GM21447 (cell line): ENCODE measurements at regions not wholly inside any gene's neighbourhood (a gene's known extent, or its start where the extent isn't known, plus 50 kb on each side); places are given as distances from the start of the nearest gene placed in this dataset.

Source experiments
- ATAC-seq: cut with Tn5 transposase; IDR thresholded peaks from one replicate; pipeline ENCODE4 v1.9.1; 2021; ENCODE audit not compliant: unreplicated experiment

DNA sequence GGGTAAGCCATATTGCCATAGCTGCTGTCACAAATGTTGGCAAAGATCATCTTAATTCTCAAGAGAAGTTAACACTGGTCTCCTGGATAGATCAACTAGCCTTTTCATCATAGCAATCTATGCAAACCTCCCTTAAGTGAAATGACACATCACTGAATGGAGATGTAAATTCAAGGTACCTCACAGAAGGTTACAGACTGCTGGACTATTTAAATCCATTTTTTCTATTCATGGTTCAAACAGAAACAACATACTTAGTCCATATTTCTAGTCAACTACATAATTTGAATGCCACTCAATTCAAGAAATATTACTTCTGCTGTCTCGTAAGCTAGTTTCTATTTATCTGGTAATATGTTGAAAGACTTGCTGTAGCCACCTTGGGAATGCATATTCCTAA is 748.3 kb downstream of the C12orf50 start:
- peak; percentile 44 for ATAC-seq

DNA sequence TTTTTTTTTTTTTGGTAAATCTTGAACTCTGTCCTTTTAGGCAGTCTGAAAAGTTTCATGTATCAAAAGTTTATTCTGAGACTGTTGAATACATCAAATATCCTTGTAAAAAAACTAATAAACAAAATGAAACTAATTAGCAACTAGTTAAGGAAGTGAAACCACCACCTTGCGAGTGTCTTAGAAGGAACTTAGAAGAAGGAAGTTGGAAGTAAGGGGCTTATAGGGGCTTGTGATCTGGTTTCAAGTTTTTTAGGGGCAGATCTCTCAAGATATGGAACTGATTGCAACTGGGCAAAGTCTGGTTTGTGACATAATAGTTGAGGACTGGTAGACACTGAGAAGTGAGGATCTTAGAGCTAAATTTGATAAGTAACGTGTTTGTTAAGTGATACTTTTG is 748.8 kb downstream of the C12orf50 start:
- ATAC-seq = peak; percentile 72

DNA sequence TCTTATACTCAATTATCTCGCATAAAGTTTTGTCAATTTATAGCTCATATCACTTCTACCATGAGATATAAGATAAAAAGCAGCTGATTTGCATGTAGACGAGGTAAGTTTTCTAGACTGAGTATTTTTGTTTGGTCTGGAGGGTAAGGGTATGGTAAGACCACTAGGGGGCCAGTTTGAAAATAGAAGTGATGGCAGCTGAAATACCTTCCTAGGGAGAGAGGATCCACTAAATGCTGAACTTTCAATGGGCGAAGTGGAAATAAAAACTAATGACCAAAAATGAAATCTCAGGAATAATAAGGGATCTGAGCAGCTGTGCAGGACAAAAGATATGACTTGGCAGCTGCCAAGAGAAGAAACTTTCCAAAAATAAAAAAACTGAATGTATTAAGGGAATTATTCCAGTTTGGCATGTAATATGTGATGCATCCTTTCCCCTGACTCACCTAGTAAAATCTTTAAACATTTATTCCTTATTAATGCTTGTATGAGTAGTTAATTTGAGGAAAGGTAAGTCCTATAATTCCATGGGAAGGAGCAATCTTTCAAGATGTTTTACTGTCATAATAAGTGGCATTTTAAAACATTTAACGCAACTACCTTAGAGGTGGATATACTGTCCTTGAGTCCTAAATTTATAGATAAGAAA is 754.5 kb downstream of the C12orf50 start:
- ATAC-seq = no peak

DNA sequence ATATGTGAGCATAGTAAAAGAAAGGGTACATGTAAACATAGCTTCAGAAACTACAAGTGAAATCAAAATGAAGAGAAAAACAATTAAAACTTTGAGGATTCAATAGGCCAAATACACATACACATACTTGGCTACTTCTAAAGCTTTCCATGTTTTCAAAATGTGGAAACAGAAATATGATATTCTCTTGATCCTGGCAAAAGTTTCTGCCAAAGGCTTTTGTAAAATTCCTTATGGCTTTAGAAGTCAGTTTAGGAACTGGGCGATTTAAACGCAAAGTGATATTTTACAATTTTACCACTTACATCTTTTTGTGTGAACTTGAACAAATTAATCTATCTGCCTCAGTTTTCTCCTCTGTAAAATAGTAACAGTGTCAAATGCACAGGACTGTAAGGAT is 756.4 kb downstream of the C12orf50 start:
- no peak for ATAC-seq

DNA sequence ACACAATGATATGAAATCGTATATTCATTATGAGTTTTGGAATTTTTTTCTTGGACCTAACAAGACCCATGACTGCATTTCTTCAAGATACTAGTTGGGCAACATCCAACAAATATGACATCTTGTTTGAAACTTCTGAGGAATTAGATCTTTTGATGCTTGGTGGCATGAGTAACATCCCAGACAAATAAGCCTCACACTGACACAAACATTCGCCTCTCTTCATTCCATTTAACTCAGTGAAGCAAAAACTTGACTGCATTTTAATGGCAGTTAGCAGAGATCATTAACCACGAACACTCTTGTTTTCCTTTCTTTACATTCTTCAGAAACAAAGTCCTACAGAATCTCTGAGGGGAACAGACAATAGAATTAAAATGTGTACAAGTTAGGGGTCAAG is 758.3 kb downstream of the C12orf50 start:
- no peak for ATAC-seq

DNA sequence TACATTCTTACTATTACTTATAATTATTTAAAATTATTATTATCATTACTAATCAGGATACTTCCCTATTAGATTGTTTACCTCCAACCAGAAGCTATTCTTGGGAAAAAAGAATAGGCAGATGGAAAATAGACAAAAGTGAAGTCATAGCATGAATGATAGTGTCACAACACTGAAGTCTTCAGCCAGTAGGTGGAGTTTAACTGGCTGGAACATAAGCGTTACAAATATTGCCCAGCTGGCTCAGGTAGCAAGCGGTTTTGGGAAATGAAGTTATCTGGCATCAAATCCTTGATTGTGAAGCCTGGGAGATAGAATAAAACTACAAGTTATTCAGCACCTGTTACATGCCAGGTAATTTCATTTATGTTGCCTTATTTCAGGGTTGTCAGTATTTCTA is 762.9 kb downstream of the C12orf50 start:
- no peak for ATAC-seq

DNA sequence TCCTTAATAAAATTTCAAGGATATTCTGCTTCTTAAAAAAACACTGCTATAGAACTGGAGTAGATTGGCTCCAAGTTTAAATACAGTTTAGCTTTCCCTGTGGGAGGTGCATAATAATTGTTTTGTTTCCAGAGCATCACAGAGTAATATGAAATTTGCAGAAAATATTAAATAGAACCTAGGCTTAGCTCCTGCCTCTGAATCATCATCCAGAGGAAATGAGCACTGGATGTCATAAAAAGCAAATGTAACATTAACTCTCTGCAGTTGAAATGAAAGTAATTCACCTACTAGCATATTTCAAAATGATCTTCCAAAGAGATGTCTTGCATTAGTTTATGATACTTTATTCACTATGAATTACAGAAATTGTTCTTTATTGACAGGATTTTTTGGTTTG is 769.8 kb downstream of the C12orf50 start:
- ATAC-seq = no peak

DNA sequence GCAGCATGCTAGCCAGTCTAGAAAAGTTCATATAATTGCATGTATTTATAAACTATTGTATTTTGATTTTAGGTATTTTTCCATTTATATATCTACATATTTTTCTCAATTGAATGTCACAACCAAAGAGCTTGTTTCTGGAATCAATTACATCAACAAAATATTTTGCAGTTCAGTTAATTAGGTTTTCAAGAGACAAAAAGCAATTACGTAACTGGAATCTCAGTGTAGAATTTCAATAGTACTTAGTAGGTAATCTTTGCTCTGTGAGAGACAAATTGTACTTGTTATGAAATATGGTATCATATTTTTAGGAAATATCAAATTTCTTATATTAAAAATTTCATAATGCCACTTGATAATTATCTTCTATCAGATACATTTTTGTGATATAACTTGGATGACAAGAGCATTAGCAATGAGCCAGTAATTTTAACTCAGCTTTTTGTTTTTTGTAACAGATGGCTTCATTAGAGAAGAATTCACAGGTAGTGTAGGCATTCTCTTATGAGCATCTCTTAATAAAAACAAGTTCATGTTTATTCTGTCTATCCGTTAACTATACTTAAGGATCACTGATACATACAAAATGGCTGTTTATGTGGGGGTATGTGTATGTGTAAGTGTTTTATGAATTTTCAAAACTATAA is 774.7 kb downstream of the C12orf50 start:
- no peak for ATAC-seq

DNA sequence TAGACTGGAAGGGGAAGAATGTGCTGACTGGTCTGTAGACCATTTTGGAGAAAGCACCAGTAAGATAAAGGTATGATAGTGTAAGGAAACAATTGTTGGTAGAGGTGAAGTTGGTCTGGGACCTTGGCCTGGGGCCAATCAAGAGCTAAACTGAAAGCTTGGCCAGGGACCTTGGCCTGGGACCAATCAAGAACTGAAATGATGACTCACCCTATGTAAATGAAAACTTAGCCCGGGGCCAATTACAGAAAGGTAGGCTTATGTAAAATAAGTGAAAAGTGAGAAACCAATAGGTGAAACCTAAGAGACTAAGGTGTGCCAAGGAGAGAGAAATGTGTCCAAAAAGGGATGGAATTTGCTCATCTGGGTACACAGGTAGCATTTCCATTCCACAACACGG is 776.0 kb downstream of the C12orf50 start:
- ATAC-seq = no peak

DNA sequence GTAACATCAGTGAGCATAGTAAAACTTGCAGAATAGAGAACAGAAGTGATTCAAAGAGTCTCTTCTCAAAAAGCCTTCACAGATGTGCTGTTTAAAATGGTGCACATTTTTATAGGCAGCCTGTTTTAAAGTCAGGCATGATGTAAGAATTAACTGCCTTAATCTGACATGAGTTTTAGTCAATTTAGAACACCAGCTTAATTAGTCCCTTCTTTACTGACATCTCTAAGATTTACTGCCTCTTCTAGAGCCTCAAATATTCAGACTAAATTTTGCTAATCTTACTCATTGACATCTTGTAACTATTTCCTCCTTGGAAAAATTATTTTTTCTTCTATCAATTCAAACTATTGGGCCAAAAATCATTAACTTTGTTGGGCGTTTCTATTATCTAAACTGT is 782.5 kb downstream of the C12orf50 start:
- no peak for ATAC-seq

DNA sequence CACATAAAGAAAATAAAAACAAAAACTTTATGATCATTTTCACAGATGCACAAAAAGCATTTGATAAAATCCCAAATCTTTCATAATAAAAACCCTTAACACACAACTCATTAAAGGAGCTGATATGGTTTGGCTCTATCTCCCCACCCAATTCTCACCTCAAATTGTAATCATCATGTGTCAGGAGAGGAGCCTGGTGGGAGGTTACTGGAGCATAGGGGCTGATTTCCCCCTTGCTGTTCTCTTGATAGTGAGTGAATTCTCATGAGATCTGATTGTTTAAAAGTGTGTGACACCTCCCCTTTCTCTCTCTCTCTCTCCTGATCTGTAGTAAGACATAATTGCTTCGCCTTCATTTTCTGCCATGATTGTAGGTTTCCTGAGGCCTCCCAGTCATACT is 790.7 kb downstream of the C12orf50 start:
- ATAC-seq = no peak

DNA sequence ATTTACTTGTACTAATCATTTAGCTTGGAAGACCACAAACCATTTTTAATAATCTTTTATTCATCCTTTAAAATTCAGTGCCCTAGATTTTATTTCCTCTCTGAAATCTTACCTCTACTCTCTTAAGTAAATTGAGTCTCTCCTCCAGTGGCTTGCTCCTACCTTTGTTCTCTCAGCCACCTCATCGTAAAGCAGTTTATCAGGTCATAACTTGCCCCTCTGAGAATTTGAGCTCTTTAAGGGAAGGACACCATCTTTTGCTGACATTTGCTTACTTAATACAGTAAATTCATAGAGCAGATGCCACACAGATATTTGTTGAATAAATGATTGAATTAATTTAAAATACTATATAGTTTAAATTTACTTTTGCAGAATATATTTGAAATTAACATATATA is 794.3 kb downstream of the C12orf50 start:
- ATAC-seq = no peak

DNA sequence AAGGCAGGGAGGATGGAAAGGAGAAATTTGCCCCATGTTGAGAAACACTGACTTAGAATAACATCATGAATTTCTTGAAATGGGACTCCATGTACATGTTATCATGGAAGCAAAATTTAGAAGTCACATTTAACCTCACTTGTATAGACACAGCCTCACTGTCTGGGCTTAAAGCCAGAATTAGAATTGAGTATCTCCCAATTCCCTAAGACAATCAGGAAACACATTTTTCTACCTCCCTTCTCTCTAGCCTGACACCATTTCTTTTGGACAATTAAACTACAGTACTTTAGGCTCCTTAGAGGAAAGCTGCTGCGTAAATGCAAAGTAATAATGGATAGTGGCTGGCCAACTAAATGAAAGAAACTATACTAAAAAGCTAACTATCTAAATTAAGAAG is 795.5 kb downstream of the C12orf50 start:
- ATAC-seq = no peak

DNA sequence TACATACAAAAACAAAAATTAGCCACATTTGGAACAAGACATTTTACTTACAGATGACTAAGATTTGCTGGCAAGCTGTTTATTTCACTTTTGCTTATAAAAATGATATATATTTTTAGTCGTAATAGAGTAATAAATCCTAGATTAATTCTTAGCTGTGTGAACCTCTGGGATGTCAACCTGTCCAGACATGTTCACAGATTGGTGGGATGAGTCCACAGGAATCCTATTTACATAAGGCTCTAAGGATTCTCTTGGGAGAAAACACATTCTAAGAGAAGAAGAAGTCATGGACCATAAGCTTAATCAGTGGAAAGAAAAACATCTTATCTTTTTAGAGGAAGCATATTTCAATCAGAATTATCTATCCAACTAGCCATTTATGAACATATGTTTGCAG is 797.4 kb downstream of the C12orf50 start:
- ATAC-seq = no peak

DNA sequence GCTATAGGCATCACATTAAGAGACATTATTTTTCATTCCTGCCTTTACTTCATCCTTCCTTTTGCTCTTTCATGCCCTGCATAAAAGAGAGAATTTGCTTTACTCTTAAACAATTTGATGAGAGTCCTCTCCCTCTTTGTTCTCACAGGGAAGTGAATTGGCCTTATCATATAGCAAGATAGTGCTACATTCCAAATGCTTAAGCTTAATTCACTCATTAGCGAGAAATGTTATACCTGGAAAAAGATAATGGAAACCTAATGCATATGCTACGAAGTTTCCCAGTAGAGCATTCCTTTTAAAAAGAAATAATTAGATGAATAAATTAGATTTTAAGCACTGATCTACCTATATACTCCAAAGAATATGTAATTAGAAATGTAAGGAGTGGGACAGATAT is 798.8 kb downstream of the C12orf50 start:
- ATAC-seq = no peak

DNA sequence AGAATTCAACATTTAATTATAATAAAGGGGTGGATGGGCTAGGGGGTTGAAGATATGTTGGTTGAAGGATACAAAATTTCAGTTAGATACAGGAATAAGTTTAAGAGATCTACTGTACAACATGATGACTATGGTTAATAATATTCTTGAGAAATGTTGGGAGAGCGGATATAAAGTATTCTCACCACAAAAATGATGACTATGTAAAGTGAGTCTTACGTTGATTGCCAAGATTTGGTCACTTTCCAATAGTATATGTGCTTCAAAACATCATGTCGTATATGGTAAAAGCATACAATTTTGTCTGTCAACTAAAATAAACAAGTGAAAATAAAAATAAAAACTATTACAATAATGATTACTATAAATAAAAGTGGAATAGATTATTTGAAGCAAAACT is 802.0 kb downstream of the C12orf50 start:
- ATAC-seq = no peak

DNA sequence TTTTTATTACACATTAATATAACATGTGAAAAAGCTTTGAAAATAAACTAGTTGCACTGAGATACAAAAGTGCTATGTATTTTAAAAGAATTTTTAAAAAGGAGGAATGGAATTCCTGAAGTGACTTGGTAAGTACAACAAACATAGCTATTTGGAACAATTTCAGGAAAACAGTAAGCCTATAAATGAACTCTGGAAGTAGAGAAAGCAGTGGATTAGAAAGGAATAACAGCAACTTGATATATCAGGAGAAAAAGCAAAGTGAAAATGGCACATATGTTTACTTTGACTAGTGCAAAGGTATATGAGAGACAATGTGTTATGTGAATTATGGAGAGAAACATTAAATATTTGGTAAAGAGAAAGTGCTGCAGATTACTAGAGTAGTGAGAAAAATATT is 811.7 kb downstream of the C12orf50 start:
- ATAC-seq = no peak

DNA sequence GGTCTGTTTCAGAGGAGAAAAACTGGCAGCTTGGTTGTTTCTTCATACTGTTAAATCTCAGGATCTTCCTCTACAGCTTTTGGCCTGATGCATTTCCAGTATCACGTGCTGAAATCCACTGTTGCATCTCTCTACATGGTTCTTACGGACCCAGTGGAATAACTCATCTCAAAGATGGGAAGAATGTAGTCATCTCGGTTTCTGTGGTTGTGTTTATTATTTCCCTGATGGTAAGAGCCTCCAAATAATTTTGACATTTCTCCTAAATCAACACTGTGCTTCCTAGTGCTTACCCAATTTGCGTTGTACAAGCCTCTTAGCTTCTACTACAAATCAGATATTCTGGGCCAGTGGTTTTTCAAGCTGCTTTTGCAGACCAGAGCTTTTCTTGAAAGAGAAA is 812.8 kb downstream of the C12orf50 start:
- no peak for ATAC-seq

DNA sequence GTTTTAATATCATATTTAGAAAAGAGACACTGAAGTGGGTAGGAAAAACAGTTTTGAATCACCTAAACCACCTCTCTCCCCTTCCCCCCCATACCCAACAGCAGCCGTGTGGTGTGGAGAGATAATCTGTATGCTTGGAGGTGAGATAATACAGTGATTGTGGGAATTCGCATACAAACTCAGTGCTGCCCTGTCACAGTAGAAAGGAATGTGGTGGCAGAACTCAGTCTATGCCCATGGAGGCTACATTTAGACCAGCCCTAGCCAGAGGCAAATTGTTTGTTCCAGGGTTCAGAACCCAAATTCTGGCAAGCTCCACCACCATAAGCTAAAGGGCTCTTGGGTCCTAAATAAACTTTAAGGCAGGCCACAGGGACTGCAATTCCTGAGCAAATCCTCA is 827.0 kb downstream of the C12orf50 start:
- ATAC-seq = no peak

DNA sequence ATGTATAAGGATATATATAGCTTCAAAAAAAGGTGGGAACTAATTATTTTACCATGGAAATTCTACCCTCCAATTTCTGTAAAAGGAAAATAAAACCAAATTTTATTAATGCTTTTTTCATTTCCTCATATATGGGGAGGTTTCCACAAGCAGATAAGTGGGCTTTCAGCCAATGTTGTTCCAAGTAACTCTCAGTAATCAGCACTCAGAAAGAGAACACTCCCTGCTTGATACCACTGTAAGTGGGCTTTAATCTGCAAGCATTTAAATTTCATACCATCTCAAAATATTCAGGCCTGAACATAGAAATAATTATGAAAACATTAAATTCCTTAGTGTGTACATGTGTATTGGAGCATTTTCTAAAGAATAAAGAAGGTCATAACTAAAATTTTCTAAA is 827.6 kb downstream of the C12orf50 start:
- ATAC-seq = no peak

DNA sequence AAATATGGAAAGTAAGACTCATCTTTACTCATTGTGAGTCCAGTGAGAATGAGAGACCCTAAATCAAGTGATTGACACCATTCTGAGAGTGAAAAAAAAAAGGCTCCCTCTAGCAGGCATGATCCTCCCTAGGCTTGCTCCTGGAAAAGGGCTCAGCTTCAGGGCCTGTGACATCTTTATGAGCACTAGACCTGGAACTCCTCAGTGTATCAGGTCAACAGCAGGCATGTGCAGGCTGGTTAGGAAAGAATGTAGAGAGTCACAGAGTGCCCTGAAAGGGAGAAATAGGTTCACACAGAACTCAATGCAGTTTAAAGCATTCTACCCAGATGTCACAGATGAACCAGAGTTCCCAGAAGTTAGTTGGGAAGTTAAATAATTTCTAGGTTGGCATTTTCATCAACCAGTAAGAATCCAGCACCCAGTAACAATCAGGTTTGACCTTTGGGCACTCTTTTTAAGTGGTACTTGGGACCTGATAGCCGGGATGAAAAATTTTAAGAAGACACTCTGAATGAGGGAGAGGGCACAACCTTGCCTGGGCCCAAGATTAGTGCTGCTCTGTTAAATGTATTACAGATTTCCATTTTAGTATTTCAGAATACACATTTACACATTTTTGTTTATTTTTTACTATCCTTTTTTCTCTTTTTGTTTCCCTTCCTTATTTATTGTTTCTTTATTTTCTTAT is 828.8 kb downstream of the C12orf50 start:
- ATAC-seq = no peak

DNA sequence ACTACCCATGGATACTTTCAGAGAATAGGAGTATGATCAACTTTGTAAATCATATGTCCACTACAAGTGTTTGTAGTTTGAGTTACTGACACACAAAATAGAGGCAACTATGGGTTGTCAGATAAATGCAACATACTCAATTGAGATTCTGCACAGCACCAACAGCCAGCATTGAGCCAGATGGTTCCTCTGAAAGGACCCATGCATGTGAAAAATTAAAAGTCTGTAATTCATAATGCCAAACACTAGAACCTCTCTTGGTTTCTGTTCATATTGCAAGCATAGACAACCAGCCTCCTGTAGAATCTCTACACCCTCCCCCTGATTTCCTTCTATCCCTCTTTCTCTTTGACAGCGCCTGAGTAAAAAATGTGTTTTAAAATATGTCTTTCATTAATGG is 831.0 kb downstream of the C12orf50 start:
- no peak for ATAC-seq

DNA sequence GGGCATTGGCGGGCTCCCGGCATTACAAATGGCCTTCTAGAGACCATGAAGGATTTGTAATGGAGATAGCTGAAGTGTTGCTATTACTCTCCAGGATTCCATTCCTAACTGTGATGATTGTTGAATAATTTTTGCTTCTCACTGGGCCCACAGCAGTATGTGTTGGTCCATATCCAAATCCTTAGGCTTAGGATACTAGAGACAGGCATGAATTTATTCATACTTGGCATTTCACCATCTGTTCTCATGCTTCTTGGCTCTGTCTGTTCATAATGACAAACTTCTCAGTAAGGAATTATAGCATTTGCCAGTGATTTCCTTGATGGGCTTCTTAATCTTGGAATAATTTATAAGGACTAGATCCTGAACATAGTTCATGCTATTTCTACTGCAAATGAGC is 832.9 kb downstream of the C12orf50 start:
- no peak for ATAC-seq
